ENCODE measurements at regions not wholly inside any gene's neighbourhood (a gene's known extent, or its start where the extent isn't known, plus 50 kb on each side); places are given as distances from the start of the nearest gene placed in this dataset.

GRCh38 chr2:174648896-174649295 lies 51.3 kb upstream of the WIPF1 start:
- no peak overlapping the region for H3K4me3 ChIP-seq (ENCODE audit: low read length)
- no peak for TF ChIP-seq CTCF (conservative IDR thresholded peaks at IDR 0.05; ENCODE audit: low read length)
- DNase-seq (ENCODE audit: low read depth), result no peak

Measured in AG10803 (cell line).